ENCODE measurements at regions not wholly inside any gene's neighbourhood (a gene's known extent, or its start where the extent isn't known, plus 50 kb on each side); places are given as distances from the start of the nearest gene placed in this dataset.

DNA sequence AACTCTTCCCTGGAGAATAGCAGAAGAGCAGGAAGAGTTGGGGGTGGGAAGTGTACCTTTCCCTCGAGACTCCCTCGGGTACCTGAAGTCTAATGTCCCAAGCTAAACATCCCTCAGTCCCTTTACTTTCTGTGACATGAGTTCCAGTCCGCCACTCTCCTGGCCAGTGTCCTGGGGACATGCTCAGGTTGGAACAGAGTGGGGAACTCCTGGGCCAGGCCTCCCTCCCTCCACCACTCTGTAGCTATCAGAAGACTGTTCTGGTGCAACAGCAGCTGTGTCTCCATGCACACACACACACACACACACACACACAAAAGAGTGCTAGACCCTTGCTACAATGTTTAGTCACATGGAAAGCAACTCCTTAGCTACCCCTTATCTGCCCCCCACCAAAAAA, 155.0 kb upstream of the HES1 start:
- BruUV-seq (replicated peaks), result no TSS peak
- intact Hi-C loops (cut with micrococcal nuclease; ENCODE audit: unreplicated experiment), result no loop called here
- CTCF ChIA-PET, result interaction anchor here (0.7 to 1.6 kb wide), 2 partner anchors 11 to 23 kb away, joined by 3 to 6 read pairs; no protein-coding TSS in a partner anchor

DNA sequence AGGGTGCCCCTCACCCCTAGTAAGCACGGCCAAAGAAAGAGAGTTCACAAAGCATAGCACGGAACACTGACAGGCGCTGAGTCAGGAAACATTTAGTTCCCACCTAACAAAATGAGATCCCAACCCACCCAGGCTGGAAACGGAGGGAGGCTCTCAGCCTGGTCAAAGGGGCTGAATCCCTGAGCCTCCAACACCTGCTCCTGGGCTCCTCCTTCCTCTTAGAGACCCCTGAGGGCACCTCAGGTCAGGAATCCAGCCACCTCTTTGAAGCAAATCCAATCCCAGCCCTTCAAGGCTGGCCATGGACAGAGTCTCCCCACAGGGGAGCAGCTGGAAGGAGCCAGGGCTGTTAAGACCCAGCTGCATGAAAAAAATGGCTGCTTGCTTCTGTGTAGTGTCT, 154.4 kb upstream of the HES1 start:
- no peak for DNase-seq
- Mint-ChIP-seq H3K27ac (ENCODE audit: unreplicated experiment) (no peak overlapping the region), H3K27me3 (ENCODE audit: unreplicated experiment) (no peaks in the 10 kb centered on the region), H3K4me1 (ENCODE audit: low read depth, unreplicated experiment) (peaks cover 22% of the 10 kb centered on the region), H3K36me3 (ENCODE audit: insufficient read depth, unreplicated experiment) (no peaks in the 10 kb centered on the region), H3K4me3 (ENCODE audit: low read depth, unreplicated experiment) (no peak overlapping the region), H3K9me3 (ENCODE audit: low read depth, unreplicated experiment) (no peaks in the 10 kb centered on the region)
- intact Hi-C loops (cut with micrococcal nuclease; ENCODE audit: unreplicated experiment), result no loop called here
- TF ChIP-seq, protein P1, sequence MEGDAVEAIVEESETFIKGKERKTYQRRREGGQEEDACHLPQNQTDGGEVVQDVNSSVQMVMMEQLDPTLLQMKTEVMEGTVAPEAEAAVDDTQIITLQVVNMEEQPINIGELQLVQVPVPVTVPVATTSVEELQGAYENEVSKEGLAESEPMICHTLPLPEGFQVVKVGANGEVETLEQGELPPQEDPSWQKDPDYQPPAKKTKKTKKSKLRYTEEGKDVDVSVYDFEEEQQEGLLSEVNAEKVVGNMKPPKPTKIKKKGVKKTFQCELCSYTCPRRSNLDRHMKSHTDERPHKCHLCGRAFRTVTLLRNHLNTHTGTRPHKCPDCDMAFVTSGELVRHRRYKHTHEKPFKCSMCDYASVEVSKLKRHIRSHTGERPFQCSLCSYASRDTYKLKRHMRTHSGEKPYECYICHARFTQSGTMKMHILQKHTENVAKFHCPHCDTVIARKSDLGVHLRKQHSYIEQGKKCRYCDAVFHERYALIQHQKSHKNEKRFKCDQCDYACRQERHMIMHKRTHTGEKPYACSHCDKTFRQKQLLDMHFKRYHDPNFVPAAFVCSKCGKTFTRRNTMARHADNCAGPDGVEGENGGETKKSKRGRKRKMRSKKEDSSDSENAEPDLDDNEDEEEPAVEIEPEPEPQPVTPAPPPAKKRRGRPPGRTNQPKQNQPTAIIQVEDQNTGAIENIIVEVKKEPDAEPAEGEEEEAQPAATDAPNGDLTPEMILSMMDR (IDR thresholded peaks at IDR 0.05; ENCODE audit: unreplicated experiment), result no peak
- BruUV-seq (replicated peaks), result no TSS peak
- CTCF ChIA-PET, result interaction anchor here (0.7 kb wide), 1 partner anchor 11 kb away, joined by 3 read pairs; no protein-coding TSS in a partner anchor

More for the DNA sequence above, 155.0 kb upstream of the HES1 start:
- H3K4me1 Mint-ChIP-seq (ENCODE audit: low read depth, unreplicated experiment), result peaks cover 22% of the 10 kb centered on the region
- TF ChIP-seq, protein P1 (IDR thresholded peaks at IDR 0.05; ENCODE audit: unreplicated experiment), result no peak
- H3K36me3 Mint-ChIP-seq (ENCODE audit: insufficient read depth, unreplicated experiment), result no peaks in the 10 kb centered on the region
- H3K9me3 Mint-ChIP-seq (ENCODE audit: low read depth, unreplicated experiment), result no peaks in the 10 kb centered on the region
- no peak for DNase-seq
- no peaks in the 10 kb centered on the region for H3K27me3 Mint-ChIP-seq (ENCODE audit: unreplicated experiment)
- no peak overlapping the region for H3K4me3 Mint-ChIP-seq (ENCODE audit: low read depth, unreplicated experiment)
- H3K27ac Mint-ChIP-seq (ENCODE audit: unreplicated experiment), result no peak overlapping the region

- TF ChIP-seq, protein P1 (IDR thresholded peaks at IDR 0.05; ENCODE audit: unreplicated experiment), result no peak
- Mint-ChIP-seq H3K27ac (ENCODE audit: unreplicated experiment) (no peak overlapping the region), H3K36me3 (ENCODE audit: insufficient read depth, unreplicated experiment) (no peaks in the 10 kb centered on the region), H3K4me1 (ENCODE audit: low read depth, unreplicated experiment) (peaks cover 22% of the 10 kb centered on the region), H3K9me3 (ENCODE audit: low read depth, unreplicated experiment) (no peaks in the 10 kb centered on the region), H3K27me3 (ENCODE audit: unreplicated experiment) (no peaks in the 10 kb centered on the region), H3K4me3 (ENCODE audit: low read depth, unreplicated experiment) (no peak overlapping the region)
- CTCF ChIA-PET, result interaction anchor here (0.9 to 1.5 kb wide), 2 partner anchors 11 to 21 kb away, joined by 3 to 6 read pairs; no protein-coding TSS in a partner anchor
- intact Hi-C loops (cut with micrococcal nuclease; ENCODE audit: unreplicated experiment), result no loop called here
- BruUV-seq (replicated peaks), result no TSS peak
- peak; percentile 61 for DNase-seq
Measured at GRCh38 chr3:193982258-193982659, 153.7 kb upstream of the HES1 start.

DNA sequence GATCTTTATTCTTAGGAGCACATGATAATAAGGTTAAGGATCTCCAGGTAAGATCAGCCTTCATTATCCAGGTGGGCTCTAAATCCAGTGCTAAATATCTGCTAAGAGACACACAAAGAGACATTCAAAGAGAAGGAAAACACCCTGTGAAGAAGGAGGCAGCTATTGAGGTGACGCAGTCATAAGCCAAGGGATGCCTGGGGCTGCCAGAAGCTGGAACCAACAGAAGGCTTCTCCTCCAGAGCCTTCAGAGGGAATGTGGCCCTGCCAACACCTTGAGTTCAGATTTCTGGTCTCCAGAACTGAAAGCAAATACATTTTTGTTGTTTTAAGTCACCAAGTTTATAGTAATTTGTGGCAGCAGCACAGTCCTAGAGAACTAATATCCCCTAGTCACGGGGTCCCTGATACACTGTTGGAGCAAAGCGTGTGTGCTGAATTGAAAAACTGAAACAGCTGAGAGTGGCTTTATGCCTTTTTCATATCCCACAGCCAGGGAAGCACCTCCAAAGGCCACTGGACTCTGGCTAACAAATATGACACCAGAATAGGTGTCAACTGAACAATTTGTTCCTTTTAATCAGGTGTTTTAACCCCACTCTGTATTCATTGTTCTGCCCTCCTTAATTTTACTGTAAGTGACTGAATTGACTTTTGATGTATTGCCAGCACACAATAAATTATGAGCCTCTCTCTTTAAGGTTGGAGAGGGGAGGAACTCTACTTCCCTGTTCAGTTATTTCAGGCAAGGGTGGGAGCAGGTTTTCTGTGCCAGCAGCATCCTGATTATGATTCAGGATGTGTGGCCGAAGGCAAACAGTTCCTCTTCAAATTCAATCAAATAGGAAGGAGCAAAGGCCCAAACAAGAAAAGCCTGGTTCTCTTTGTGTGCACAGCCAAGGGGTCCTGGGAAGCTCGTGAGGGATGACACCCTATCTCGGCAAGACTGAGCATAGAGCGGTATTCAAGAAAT, 151.8 kb upstream of the HES1 start:
- H3K27me3 Mint-ChIP-seq (ENCODE audit: unreplicated experiment), result no peaks in the 10 kb centered on the region
- CTCF ChIA-PET, result no interaction called here
- H3K4me3 Mint-ChIP-seq (ENCODE audit: low read depth, unreplicated experiment), result no peak overlapping the region
- H3K36me3 Mint-ChIP-seq (ENCODE audit: insufficient read depth, unreplicated experiment), result no peaks in the 10 kb centered on the region
- TF ChIP-seq, protein P1 (IDR thresholded peaks at IDR 0.05; ENCODE audit: unreplicated experiment), result no peak
- intact Hi-C loops (cut with micrococcal nuclease; ENCODE audit: unreplicated experiment), result no loop called here
- no peak for DNase-seq
- peak overlapping the region; percentile 12 for H3K27ac Mint-ChIP-seq (ENCODE audit: unreplicated experiment)
- H3K4me1 Mint-ChIP-seq (ENCODE audit: low read depth, unreplicated experiment), result peaks cover 22% of the 10 kb centered on the region
- no peaks in the 10 kb centered on the region for H3K9me3 Mint-ChIP-seq (ENCODE audit: low read depth, unreplicated experiment)
- BruUV-seq (replicated peaks), result no TSS peak

All from Calu3 (cell line).